B cell (primary cell): ENCODE measurements at regions not wholly inside any gene's neighbourhood (a gene's known extent, or its start where the extent isn't known, plus 50 kb on each side); places are given as distances from the start of the nearest gene placed in this dataset.

Source experiments
- ATAC-seq: fragments of 200-7000 bp; cut with Tn5 transposase; one replicate; pipeline ENCODE4 v1.10.0; 2021; ENCODE audit warnings: low read depth, mild to moderate bottlenecking, moderate number of reproducible peaks, moderate library complexity
- CTCF ChIA-PET: fragments of 350-600 bp; sonication (Branson Sonifier 250); formaldehyde crosslinking; loops from one replicate; lab custom pipeline; 2021; ENCODE audit warnings: antibody characterized with exemption, inconsistent platforms; lab: Charles Lee
- POLR2A ChIA-PET: fragments of 350-600 bp; sonication (Branson Sonifier 250); formaldehyde crosslinking; loops from one replicate; lab custom pipeline; 2021; ENCODE audit warnings: antibody characterized with exemption; lab: Charles Lee
- DNase-seq: peaks from one replicate; pipeline ENCODE4 v3.0.0; 2013
- H2AFZ ChIP-seq: 2 replicates; pipeline ENCODE4 v1.6.1; 2012; ENCODE audit warnings: mild to moderate bottlenecking, low read depth, low read length; ENCODE audit not compliant: insufficient read depth, poor library complexity, severe bottlenecking
- H3K27ac ChIP-seq, 2 donors: 1 replicate in 1 of 2; 2 replicates in 1 of 2; pipeline ENCODE4 v1.5.1; 2012 to 2013; ENCODE audit warnings: low read length in 2 of 2, mild to moderate bottlenecking in 2 of 2, moderate library complexity in 1 of 2
- H3K27me3 ChIP-seq, 4 experiments: fragments of 200-600 bp in 1 of 4; sonication (generic) in 1 of 4; replicated peaks in 1 of 4; 1 replicate in 2 of 4; 2 replicates in 2 of 4; pipeline versions ENCODE4 v1.6.1 to v1.7.0; 2013 to 2016; ENCODE audit warnings: low read length in 3 of 4, mild to moderate bottlenecking in 2 of 4, mixed read lengths in 1 of 4, moderate library complexity in 1 of 4; ENCODE audit not compliant: insufficient read depth in 4 of 4, control insufficient read depth in 3 of 4; ENCODE audit errors: control extremely low read depth in 1 of 4
- H3K36me3 ChIP-seq, 2 experiments: replicated peaks in 1 of 2; 1 replicate in 1 of 2; 2 replicates in 1 of 2; pipeline versions ENCODE4 v1.6.1 to v1.7.1; 2013; ENCODE audit warnings: low read length in 1 of 2; ENCODE audit not compliant: insufficient read depth in 2 of 2, control insufficient read depth in 1 of 2; ENCODE audit errors: control extremely low read depth in 1 of 2, extremely low read depth in 1 of 2
- H3K4me1 ChIP-seq, 2 donors: fragments of 200-600 bp in 1 of 2; sonication (generic) in 1 of 2; 1 replicate in 1 of 2; 2 replicates in 1 of 2; pipeline versions ENCODE4 v1.5.1 to v1.6.1; 2013 to 2017; ENCODE audit warnings: low read length in 2 of 2; ENCODE audit not compliant: control insufficient read depth in 2 of 2, insufficient read depth in 2 of 2
- H3K4me2 ChIP-seq: replicated peaks from 2 replicates; pipeline ENCODE3; 2012; ENCODE audit warnings: mild to moderate bottlenecking, low read depth, low read length; ENCODE audit not compliant: poor library complexity, severe bottlenecking
- H3K4me3 ChIP-seq, 5 experiments: fragments of 200-600 bp in 1 of 5; sonication (generic) in 1 of 5; 1 replicate in 3 of 5; 2 replicates in 2 of 5; pipeline versions ENCODE4 v1.5.1 to v1.7.0; 2011 to 2016; ENCODE audit warnings: low read length in 4 of 5, mild to moderate bottlenecking in 4 of 5, low read depth in 2 of 5, control low read depth in 1 of 5, moderate library complexity in 1 of 5; ENCODE audit not compliant: insufficient read depth in 1 of 5; ENCODE audit errors: control extremely low read depth in 1 of 5, extremely low read depth in 1 of 5
- H3K79me2 ChIP-seq: fragments of 200-600 bp; sonication (generic); one replicate; pipeline ENCODE4 v1.6.0; 2016; ENCODE audit warnings: low read length; ENCODE audit not compliant: control insufficient read depth, insufficient read depth
- H3K9ac ChIP-seq: fragments of 200-600 bp; sonication (generic); 2 replicates; pipeline ENCODE4 v1.6.1; 2017; ENCODE audit warnings: mild to moderate bottlenecking, low read length, moderate library complexity
- H3K9me3 ChIP-seq, 3 donors: one replicate each; pipeline versions ENCODE4 v1.6.1 to v1.7.1; 2013; ENCODE audit warnings: low read length in 2 of 3; ENCODE audit not compliant: control insufficient read depth in 2 of 3, insufficient read depth in 1 of 3; ENCODE audit errors: control extremely low read depth in 1 of 3
- H4K20me1 ChIP-seq: 2 replicates; pipeline ENCODE4 v1.6.0; 2012; ENCODE audit warnings: mild to moderate bottlenecking, low read length; ENCODE audit not compliant: insufficient read depth, control insufficient read depth, poor library complexity, severe bottlenecking
- H3K27ac Mint-ChIP-seq: one replicate; pipeline ENCODE4 v1.8.0; 2021; ENCODE audit warnings: mixed read lengths
- H3K27me3 Mint-ChIP-seq: one replicate; pipeline ENCODE4 v1.8.0; 2021; ENCODE audit warnings: mixed read lengths
- H3K4me1 Mint-ChIP-seq: one replicate; pipeline ENCODE4 v1.8.0; 2021; ENCODE audit warnings: mixed read lengths
- H3K4me3 Mint-ChIP-seq: one replicate; pipeline ENCODE4 v1.8.0; 2021; ENCODE audit warnings: mixed read lengths
- H3K9me3 Mint-ChIP-seq: one replicate; pipeline ENCODE4 v1.8.0; 2022; ENCODE audit warnings: mixed read lengths; ENCODE audit not compliant: insufficient read depth
- CTCF ChIP-seq: fragments of 200-600 bp; IDR thresholded peaks from one replicate; pipeline ENCODE4 v1.8.0; 2022; ENCODE audit warnings: antibody characterized with exemption, mild to moderate bottlenecking
- EZH2 ChIP-seq: IDR thresholded peaks from 2 replicates; pipeline ENCODE4 v1.6.1; 2012; ENCODE audit warnings: borderline replicate concordance, low read depth, mild to moderate bottlenecking, moderate library complexity, low read length; ENCODE audit not compliant: insufficient read depth, poor library complexity, severe bottlenecking
- WGBS: methylation state at CpG from one replicate; pipeline ENCODE4 v1.1.5; 2013; ENCODE audit warnings: missing lambda C conversion rate; ENCODE audit not compliant: insufficient coverage; 5-methylcytosine and 5-hydroxymethylcytosine counted together
- intact Hi-C: fragments of 100-400 bp; cut with micrococcal nuclease; formaldehyde crosslinking; loops from one replicate; pipeline ENCODE4 v1.10.0; 2022

- H3K27ac Mint-ChIP-seq = no peak overlapping the region
- CTCF ChIA-PET = no interaction called here
- no peak for DNase-seq
- H3K9ac ChIP-seq = peak overlapping the region; percentile 22
- H4K20me1 ChIP-seq = no peaks in the 10 kb centered on the region
- H3K27me3 Mint-ChIP-seq = no peaks in the 10 kb centered on the region
- no peak for TF ChIP-seq EZH2
- TF ChIP-seq CTCF = no peak
- no peaks in the 10 kb centered on the region for H3K79me2 ChIP-seq
- no peaks in the 10 kb centered on the region for H3K27me3 ChIP-seq
- ATAC-seq = no peak
- peaks cover 10% of the 10 kb centered on the region for H3K4me1 Mint-ChIP-seq
- 14% methylated on average over 2 of the region's 3 CpGs for WGBS
- no peaks in the 10 kb centered on the region for H3K9me3 Mint-ChIP-seq
- no peaks in the 10 kb centered on the region for H3K36me3 ChIP-seq
- peak overlapping the region in 1 of 5 experiments; percentile 20 for H3K4me3 ChIP-seq
- no peaks in the 10 kb centered on the region for H3K4me1 ChIP-seq
- H2AFZ ChIP-seq = peak overlapping the region; percentile 18
- H3K27ac ChIP-seq = no peak overlapping the region
- H3K9me3 ChIP-seq = no peaks in the 10 kb centered on the region
- peak overlapping the region; percentile 7 for H3K4me2 ChIP-seq
- H3K4me3 Mint-ChIP-seq = peak overlapping the region; percentile 75
- POLR2A ChIA-PET = no interaction called here
- intact Hi-C loops = no loop called here
Measured at GRCh38 chr3:492586-493316, 296.2 kb downstream of the CHL1 start.

- no peaks in the 10 kb centered on the region for H3K36me3 ChIP-seq
- H3K4me3 ChIP-seq = no peak overlapping the region
- no peak for DNase-seq
- Mint-ChIP-seq H3K27me3 (no peaks in the 10 kb centered on the region), H3K4me1 (peaks cover 10% of the 10 kb centered on the region), H3K27ac (no peak overlapping the region), H3K9me3 (no peaks in the 10 kb centered on the region), H3K4me3 (no peak overlapping the region)
- no peak overlapping the region for H3K9ac ChIP-seq
- TF ChIP-seq CTCF = no peak
- TF ChIP-seq EZH2 = no peak
- no peaks in the 10 kb centered on the region for H3K9me3 ChIP-seq
- whole genome bisulfite sequencing = 100% methylated on average over 3 of the region's 4 CpGs
- no peaks in the 10 kb centered on the region for H3K27me3 ChIP-seq
- CTCF ChIA-PET = no interaction called here
- H3K4me1 ChIP-seq = no peaks in the 10 kb centered on the region
- POLR2A ChIA-PET = no interaction called here
- H3K79me2 ChIP-seq = no peaks in the 10 kb centered on the region
- H4K20me1 ChIP-seq = no peaks in the 10 kb centered on the region
- ATAC-seq = no peak
- intact Hi-C loops = no loop called here
- no peak overlapping the region for H3K27ac ChIP-seq
- H2AFZ ChIP-seq = no peak overlapping the region
- no peak overlapping the region for H3K4me2 ChIP-seq
Measured at GRCh38 chr3:494190-494589, 297.6 kb downstream of the CHL1 start.
